GM18511 (cell line): ENCODE measurements at regions not wholly inside any gene's neighbourhood (a gene's known extent, or its start where the extent isn't known, plus 50 kb on each side); places are given as distances from the start of the nearest gene placed in this dataset.

Experiments used
- ATAC-seq: cut with Tn5 transposase; IDR thresholded peaks from one replicate; pipeline ENCODE4 v1.9.1; 2021; ENCODE audit warnings: mild to moderate bottlenecking, moderate library complexity; ENCODE audit not compliant: unreplicated experiment

- ATAC-seq, result no peak
Measured at GRCh38 chr6:133818320-133818719, 70.6 kb upstream of the TCF21 start.

DNA sequence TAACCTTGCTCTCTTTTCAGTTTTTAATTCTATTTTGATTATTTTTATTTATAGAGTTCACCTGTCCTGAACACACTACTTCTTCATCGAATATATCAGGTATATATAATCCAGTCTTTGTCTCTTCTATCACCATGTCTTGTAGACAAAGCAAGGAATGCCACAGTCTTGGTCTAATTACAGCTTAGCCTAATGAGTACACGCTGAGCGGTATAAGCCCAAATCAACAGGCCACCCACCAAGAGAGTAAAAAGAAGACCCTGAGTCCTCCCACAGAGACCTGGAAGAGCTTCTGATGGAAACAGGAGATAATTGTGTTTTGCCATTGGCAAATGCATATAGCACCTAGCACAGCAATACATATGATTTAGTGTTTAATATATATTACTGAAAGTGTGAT, 68.7 kb upstream of the TCF21 start:
- no peak for ATAC-seq

GRCh38 chr6:133827766-133828165, 61.1 kb upstream of the TCF21 start:
- no peak for ATAC-seq

DNA sequence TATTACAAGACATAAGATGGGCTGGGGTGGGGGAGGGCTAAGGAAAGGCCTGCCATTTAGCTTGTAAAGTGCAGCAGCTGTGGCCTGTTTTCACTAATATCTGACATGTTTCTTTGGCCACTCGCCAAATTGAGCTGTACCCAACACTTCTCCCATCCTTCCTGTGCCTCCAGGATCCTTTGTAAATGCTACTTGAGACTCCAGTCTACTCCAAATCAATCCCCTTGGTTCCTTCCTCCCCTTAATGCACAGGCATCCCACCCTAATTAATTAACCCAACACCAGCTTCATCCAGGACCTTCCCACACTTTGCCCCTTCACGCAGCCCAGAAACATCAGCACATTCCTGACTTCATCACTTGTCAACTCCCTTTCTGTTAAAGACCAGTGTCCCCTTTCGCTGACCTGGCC, 55.0 kb upstream of the TCF21 start:
- no peak for ATAC-seq

GRCh38 chr6:133834472-133835170, 54.3 kb upstream of the TCF21 start:
- no peak for ATAC-seq

GRCh38 chr6:133835901-133836300, 53.0 kb upstream of the TCF21 start:
- ATAC-seq, result no peak

- ATAC-seq, result peak; percentile 84
Measured at GRCh38 chr6:133837801-133838349, 51.0 kb upstream of the TCF21 start.
